Lower lobe of right lung (tissue), 2 donors: ENCODE measurements at regions not wholly inside any gene's neighbourhood (a gene's known extent, or its start where the extent isn't known, plus 50 kb on each side); places are given as distances from the start of the nearest gene placed in this dataset.

Experiments used
- ATAC-seq, 2 donors: fragments of 200-7000 bp; cut with Tn5 transposase; one replicate each; pipeline ENCODE4 v1.9.1; 2020 to 2022; ENCODE audit warnings: mild to moderate bottlenecking in 2 of 2, moderate library complexity in 2 of 2
- DNase-seq: peaks from one replicate; pipeline ENCODE4 v3.0.0-alpha.2; 2020
- H3K27ac ChIP-seq: fragments of 200-600 bp; one replicate; pipeline ENCODE4 v1.8.0; 2022
- H3K27me3 ChIP-seq: fragments of 200-600 bp; one replicate; pipeline ENCODE4 v1.8.0; 2022; ENCODE audit warnings: low read depth
- H3K36me3 ChIP-seq: fragments of 200-600 bp; one replicate; pipeline ENCODE4 v1.8.0; 2022; ENCODE audit warnings: mild to moderate bottlenecking
- H3K4me1 ChIP-seq: fragments of 200-600 bp; one replicate; pipeline ENCODE4 v1.8.0; 2022
- H3K4me3 ChIP-seq: fragments of 200-600 bp; one replicate; pipeline ENCODE4 v1.8.0; 2022; ENCODE audit warnings: mild to moderate bottlenecking
- H3K9me3 ChIP-seq: fragments of 200-600 bp; one replicate; pipeline ENCODE4 v1.8.0; 2022
- intact Hi-C: fragments of 100-400 bp; cut with DNase I; formaldehyde crosslinking; loops from one replicate; pipeline ENCODE4 v1.11.0; 2022
- TF ChIP-seq, protein P1 (sequence below): fragments of 200-600 bp; IDR thresholded peaks from one replicate; pipeline ENCODE4 v1.8.0; 2022; ENCODE audit warnings: antibody characterized with exemption, mild to moderate bottlenecking
- donor health status: DM: no; HTN: yes; CAD: no; lungs with severe emphysema.

DNA sequence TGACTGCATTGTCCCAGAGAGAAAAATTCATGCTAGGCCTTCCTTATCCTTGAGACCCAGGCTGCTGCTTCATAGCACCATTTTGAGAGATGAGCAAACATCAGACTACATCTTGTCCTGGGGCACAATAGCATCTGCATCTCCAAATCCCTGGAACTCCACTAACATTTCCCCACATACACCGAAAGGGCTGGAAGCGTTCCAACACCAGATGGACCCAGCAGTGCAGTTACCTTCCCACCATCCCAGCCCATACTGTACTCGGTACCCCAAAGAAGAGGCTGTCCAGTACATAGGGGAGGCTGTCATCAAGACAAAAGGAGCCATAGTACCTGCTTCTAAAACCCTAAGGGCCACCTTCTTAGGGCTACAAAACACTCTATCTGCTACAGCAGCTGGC lies 547.2 kb upstream of the CHORDC1 start:
- no peak for ATAC-seq
- intact Hi-C loops: no loop called here
- no peaks in the 10 kb centered on the region for H3K27me3 ChIP-seq
- DNase-seq: no peak
- no peak overlapping the region for H3K27ac ChIP-seq
- TF ChIP-seq, protein P1, sequence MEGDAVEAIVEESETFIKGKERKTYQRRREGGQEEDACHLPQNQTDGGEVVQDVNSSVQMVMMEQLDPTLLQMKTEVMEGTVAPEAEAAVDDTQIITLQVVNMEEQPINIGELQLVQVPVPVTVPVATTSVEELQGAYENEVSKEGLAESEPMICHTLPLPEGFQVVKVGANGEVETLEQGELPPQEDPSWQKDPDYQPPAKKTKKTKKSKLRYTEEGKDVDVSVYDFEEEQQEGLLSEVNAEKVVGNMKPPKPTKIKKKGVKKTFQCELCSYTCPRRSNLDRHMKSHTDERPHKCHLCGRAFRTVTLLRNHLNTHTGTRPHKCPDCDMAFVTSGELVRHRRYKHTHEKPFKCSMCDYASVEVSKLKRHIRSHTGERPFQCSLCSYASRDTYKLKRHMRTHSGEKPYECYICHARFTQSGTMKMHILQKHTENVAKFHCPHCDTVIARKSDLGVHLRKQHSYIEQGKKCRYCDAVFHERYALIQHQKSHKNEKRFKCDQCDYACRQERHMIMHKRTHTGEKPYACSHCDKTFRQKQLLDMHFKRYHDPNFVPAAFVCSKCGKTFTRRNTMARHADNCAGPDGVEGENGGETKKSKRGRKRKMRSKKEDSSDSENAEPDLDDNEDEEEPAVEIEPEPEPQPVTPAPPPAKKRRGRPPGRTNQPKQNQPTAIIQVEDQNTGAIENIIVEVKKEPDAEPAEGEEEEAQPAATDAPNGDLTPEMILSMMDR: no peak
- H3K9me3 ChIP-seq: no peaks in the 10 kb centered on the region
- no peaks in the 10 kb centered on the region for H3K36me3 ChIP-seq
- H3K4me3 ChIP-seq: no peak overlapping the region
- no peaks in the 10 kb centered on the region for H3K4me1 ChIP-seq

DNA sequence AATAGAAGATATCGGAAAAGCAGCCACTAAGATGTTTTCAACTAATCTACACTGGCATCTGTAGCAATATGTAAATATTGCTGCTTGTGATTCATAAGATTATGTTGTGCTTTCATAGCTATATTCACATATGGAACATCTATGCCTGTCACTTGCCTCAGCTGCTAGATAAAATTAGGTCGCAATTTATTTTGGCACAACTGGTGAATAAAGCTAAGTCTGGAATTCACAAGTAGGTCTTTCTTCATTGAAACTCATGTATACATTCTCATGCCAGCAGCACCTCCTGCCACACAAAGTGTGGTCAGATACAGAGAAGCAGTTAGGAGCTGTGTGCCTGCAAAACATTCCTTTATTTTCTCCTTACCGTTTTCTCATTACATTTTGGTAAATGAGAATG lies 543.3 kb upstream of the CHORDC1 start:
- ATAC-seq (no peak), DNase-seq (no peak)
- intact Hi-C loops: no loop called here

DNA sequence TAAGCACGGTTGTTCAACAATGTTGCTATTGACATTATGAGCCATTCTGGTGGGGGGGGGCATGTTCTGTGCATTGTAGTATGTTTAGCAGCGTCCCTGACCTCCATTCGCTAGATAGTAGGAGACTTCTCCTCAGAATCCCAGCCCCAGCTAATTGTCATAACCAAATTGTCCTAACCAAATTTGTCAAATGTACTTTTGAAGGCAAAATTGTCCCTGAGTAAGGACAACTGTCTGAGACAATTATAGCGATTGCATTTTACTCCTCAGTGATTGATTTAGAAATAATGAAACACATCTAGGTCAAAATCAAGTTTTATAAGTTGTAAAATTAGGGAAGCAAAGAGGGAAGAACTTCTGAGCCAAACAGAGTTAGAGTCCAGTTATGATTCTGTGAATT lies 541.8 kb upstream of the CHORDC1 start:
- TF ChIP-seq, protein P1: no peak
- ATAC-seq: no peak
- no peaks in the 10 kb centered on the region for H3K9me3 ChIP-seq
- no peaks in the 10 kb centered on the region for H3K4me1 ChIP-seq
- no peak for DNase-seq
- H3K4me3 ChIP-seq: no peak overlapping the region
- intact Hi-C loops: no loop called here
- no peak overlapping the region for H3K27ac ChIP-seq
- H3K36me3 ChIP-seq: no peaks in the 10 kb centered on the region
- H3K27me3 ChIP-seq: no peaks in the 10 kb centered on the region

More for the DNA sequence above, 543.3 kb upstream of the CHORDC1 start:
- Histone ChIP-seq H3K27ac (no peak overlapping the region), H3K27me3 (no peaks in the 10 kb centered on the region), H3K9me3 (no peaks in the 10 kb centered on the region), H3K4me1 (no peaks in the 10 kb centered on the region), H3K4me3 (no peak overlapping the region), H3K36me3 (no peaks in the 10 kb centered on the region)
- TF ChIP-seq, protein P1: no peak

DNA sequence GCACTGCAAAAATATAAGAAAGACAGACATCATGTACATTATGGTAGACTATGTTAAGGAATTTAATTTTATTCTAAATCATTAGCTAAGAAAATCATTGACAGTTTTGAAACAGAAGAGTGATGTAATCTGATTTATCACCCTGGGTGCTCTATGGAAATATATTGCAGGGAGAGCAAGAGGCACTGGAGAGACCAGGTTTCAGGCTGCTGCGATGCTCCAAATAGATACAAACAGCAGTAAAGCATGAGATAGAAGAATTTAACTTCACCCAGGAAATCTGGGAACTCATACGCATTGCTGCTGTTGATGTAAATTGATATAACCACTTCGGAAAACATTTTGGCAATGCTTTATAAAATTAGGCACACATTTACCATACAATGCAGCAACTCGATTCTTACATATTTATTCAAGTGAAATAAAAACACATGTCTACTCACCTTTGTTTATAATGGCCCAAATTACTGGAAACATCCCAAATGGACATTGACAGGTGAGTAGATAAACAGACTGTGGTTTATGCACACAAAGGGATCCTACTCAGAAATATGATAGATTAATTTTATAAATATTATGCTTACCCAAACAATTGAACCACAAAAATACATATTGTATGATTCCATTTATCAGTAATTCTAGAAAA lies 535.1 kb upstream of the CHORDC1 start:
- DNase-seq (no peak), ATAC-seq (no peak)
- intact Hi-C loops: no loop called here
- H3K4me1 ChIP-seq: no peaks in the 10 kb centered on the region
- H3K36me3 ChIP-seq: no peaks in the 10 kb centered on the region
- no peaks in the 10 kb centered on the region for H3K27me3 ChIP-seq
- TF ChIP-seq, protein P1: no peak
- H3K4me3 ChIP-seq: no peak overlapping the region
- no peak overlapping the region for H3K27ac ChIP-seq
- H3K9me3 ChIP-seq: no peaks in the 10 kb centered on the region

DNA sequence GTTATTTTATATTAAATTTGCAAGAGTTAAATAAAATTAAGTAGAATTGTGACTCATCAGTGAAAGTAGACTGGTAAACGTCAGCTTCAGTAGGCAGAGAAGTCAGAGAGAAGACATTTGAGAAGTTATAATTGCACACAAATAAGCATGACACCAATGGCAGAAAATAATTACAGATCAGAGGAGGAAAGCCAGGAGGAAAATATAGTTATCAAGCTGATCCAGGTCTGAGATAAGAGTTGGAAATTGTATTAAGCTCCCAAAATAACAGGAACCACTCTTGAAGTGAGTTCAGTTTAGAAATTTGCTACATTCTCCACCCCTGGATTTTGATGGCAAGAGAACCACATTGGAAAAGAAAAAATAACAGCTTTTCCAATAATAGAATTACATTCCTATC lies 533.8 kb upstream of the CHORDC1 start:
- H3K9me3 ChIP-seq: no peaks in the 10 kb centered on the region
- H3K4me1 ChIP-seq: no peaks in the 10 kb centered on the region
- H3K27ac ChIP-seq: no peak overlapping the region
- DNase-seq (no peak), ATAC-seq (no peak)
- no peaks in the 10 kb centered on the region for H3K36me3 ChIP-seq
- TF ChIP-seq, protein P1: no peak
- no peaks in the 10 kb centered on the region for H3K27me3 ChIP-seq
- H3K4me3 ChIP-seq: no peak overlapping the region
- intact Hi-C loops: no loop called here
